ENCODE measurements at regions not wholly inside any gene's neighbourhood (a gene's known extent, or its start where the extent isn't known, plus 50 kb on each side); places are given as distances from the start of the nearest gene placed in this dataset.

DNA sequence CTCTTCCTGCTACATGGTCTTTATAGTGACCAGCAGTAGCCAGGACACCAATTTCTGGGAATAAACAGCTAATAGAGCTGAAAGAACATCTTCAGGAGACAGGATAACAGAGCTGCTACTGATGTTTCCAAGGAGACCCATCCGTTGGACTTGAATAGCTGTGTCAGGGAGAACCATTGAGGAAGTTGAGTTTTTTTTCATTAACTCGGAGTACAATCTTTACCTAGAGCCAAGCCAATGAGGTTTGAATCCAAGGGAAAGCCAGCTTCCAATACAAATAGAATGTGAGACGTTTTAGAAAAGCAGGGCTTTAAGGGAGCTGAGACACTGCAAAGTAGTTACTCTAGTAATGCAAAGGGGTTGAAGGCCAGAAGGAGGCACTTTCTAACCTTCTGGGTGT, 136.1 kb upstream of the FRMD6 start (continued):
- TF ChIP-seq, protein P1, sequence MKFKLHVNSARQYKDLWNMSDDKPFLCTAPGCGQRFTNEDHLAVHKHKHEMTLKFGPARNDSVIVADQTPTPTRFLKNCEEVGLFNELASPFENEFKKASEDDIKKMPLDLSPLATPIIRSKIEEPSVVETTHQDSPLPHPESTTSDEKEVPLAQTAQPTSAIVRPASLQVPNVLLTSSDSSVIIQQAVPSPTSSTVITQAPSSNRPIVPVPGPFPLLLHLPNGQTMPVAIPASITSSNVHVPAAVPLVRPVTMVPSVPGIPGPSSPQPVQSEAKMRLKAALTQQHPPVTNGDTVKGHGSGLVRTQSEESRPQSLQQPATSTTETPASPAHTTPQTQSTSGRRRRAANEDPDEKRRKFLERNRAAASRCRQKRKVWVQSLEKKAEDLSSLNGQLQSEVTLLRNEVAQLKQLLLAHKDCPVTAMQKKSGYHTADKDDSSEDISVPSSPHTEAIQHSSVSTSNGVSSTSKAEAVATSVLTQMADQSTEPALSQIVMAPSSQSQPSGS (IDR thresholded peaks at IDR 0.05; ENCODE audit: low read length), result no peak
- TF ChIP-seq ZNF274 (IDR thresholded peaks at IDR 0.05; ENCODE audit: borderline replicate concordance, extremely low read depth, low read length), result no peak
- TF ChIP-seq KDM4A (IDR thresholded peaks at IDR 0.05; ENCODE audit: low read depth, low read length, severe bottlenecking), result no peak
- TF ChIP-seq CHD1 (IDR thresholded peaks at IDR 0.05; ENCODE audit: low read depth, low read length), result no peak
- no peak for TF ChIP-seq TEAD4 (IDR thresholded peaks at IDR 0.05; ENCODE audit: low read depth, low read length)
- no peak for TF ChIP-seq SIRT6 (IDR thresholded peaks at IDR 0.05; ENCODE audit: low read length)
- TF ChIP-seq TBP (IDR thresholded peaks at IDR 0.05; ENCODE audit: low read depth, low read length), result no peak
- no peak for TF ChIP-seq KDM1A (IDR thresholded peaks at IDR 0.05; ENCODE audit: borderline replicate concordance, low read length)
- no peak for TF ChIP-seq TAF1 (IDR thresholded peaks at IDR 0.05; ENCODE audit: low read depth, low read length)

Measured in H1 (cell line).